ENCODE measurements at regions not wholly inside any gene's neighbourhood (a gene's known extent, or its start where the extent isn't known, plus 50 kb on each side); places are given as distances from the start of the nearest gene placed in this dataset.

DNA sequence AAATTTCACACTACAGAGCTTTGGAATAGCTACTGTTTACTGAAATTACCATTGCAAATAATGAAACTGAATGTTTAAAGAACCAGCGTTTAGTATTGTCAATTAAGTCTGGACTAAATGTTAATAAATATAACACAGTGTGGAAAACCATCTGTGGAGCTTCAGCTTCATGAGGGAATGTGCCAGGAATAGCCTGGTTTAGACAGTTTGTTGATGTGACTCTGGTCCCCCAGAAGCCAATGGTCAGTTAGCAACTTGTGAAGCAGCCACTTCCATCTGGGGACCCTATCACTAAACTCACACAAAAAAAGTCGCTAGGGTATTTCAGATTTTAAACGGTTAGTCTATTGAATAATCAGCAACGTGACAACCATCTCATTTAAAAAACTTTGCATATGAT, 207.8 kb downstream of the RAMP3 start:
- Mint-ChIP-seq H3K4me3 (no peak overlapping the region), H3K9me3 (peaks cover 9 to 11% of the 10 kb centered on the region in 2 experiments; a peak in 4 of 5 replicates), H3K27ac (no peak overlapping the region), H3K4me1 (0 out of 4 replicates have a peak, but pooled peaks cover 0 to 4% of the 10 kb centered on the region in 2 experiments), H3K27me3 (ENCODE audit: low read depth) (peaks cover 3% of the 10 kb centered on the region), H3K36me3 (ENCODE audit: insufficient read depth in 1 of 3, low read depth in 3 of 3) (no peaks in the 10 kb centered on the region; a peak in 1 of 7 replicates)
- Histone ChIP-seq H2BK120ac (ENCODE audit: low read depth, low read length, poor library complexity, severe bottlenecking) (no peak overlapping the region), H2BK5ac (ENCODE audit: insufficient read length, low read length) (no peak overlapping the region), H3K79me1 (ENCODE audit: insufficient read depth, low read depth, low read length, poor library complexity, severe bottlenecking) (no peaks in the 10 kb centered on the region), H3K9me3 (ENCODE audit: control insufficient read depth, low read depth, low read length) (no peaks in the 10 kb centered on the region), H3K4me1 (ENCODE audit: insufficient read depth, low read length) (no peaks in the 10 kb centered on the region), H4K91ac (ENCODE audit: insufficient read length, low read depth, low read length) (no peak overlapping the region), H2AFZ (ENCODE audit: low read length) (no peak overlapping the region), H4K5ac (ENCODE audit: insufficient read length, low read depth, low read length) (no peak overlapping the region), H3K14ac (ENCODE audit: insufficient read depth, low read length) (no peak overlapping the region), H3K27ac (ENCODE audit: insufficient read length, low read depth, low read length) (no peak overlapping the region), H3K27me3 (ENCODE audit: insufficient read depth, low read length) (no peaks in the 10 kb centered on the region), H3K56ac (ENCODE audit: insufficient read length, low read depth, low read length) (no peak overlapping the region), H3T11ph (ENCODE audit: low read length) (no peak overlapping the region), H3K23ac (ENCODE audit: insufficient read length, low read depth, low read length) (no peak overlapping the region), H4K8ac (replicated peaks; ENCODE audit: insufficient read length, low read depth, low read length) (no peak overlapping the region), H3K18ac (ENCODE audit: insufficient read length, low read depth, low read length) (no peak overlapping the region), H3K9ac (ENCODE audit: extremely low read depth, insufficient read length, low read length) (no peak overlapping the region), H3K4ac (ENCODE audit: low read depth, low read length) (no peak overlapping the region), H3K79me2 (ENCODE audit: insufficient read depth, low read length) (no peaks in the 10 kb centered on the region), H2BK20ac (ENCODE audit: low read depth, low read length, poor library complexity, severe bottlenecking) (no peak overlapping the region), H2BK12ac (ENCODE audit: insufficient read length, low read depth, low read length) (no peak overlapping the region), H3K4me2 (ENCODE audit: insufficient read depth, insufficient read length, low read length) (no peak overlapping the region), H4K20me1 (ENCODE audit: control insufficient read depth, insufficient read depth, insufficient read length) (no peaks in the 10 kb centered on the region), H2BK15ac (ENCODE audit: low read depth, low read length) (no peak overlapping the region), H3K23me2 (ENCODE audit: insufficient read length, low read depth, low read length, poor library complexity, severe bottlenecking) (no peaks in the 10 kb centered on the region), H2AK5ac (ENCODE audit: insufficient read length, low read length) (no peak overlapping the region)
- no CpG with 5 or more reads among the region's 4 CpGs for WGBS (ENCODE audit: extremely low coverage, insufficient read length, low lambda C conversion rate)
- no peak for TF ChIP-seq CTCF (conservative IDR thresholded peaks at IDR 0.05)
- no peak for DNase-seq
